MM.1S (cell line): ENCODE measurements at regions not wholly inside any gene's neighbourhood (a gene's known extent, or its start where the extent isn't known, plus 50 kb on each side); places are given as distances from the start of the nearest gene placed in this dataset.

Experiments
- CTCF ChIP-seq: fragments of 300-600 bp; sonication (generic); IDR thresholded peaks from 2 replicates; pipeline ENCODE4 v1.5.1; 2016; ENCODE audit warnings: antibody characterized with exemption, low read length, mixed read lengths
- EZH2 ChIP-seq: fragments of 300-600 bp; sonication (generic); optimal IDR thresholded peaks from 2 replicates; pipeline ENCODE3; 2017; ENCODE audit warnings: low read depth, mild to moderate bottlenecking, antibody characterized with exemption, low read length, mixed read lengths

GRCh38 chr11:119845305-119845704 is 116.3 kb upstream of the NECTIN1 start:
- TF ChIP-seq CTCF (no peak), EZH2 (no peak)
